Endothelial cell of umbilical vein (primary cell): ENCODE measurements at regions not wholly inside any gene's neighbourhood (a gene's known extent, or its start where the extent isn't known, plus 50 kb on each side); places are given as distances from the start of the nearest gene placed in this dataset.

Source experiments
- BruUV-seq: library from RNA; stranded (reverse); fragments of 400-500 nt; replicated peaks from 2 replicates; lab custom pipeline; 2021; lab: Mats Ljungman, UMichigan
- CTCF ChIA-PET: fragments of 300-600, 350-600 bp; sonication (Branson Sonifier 250); formaldehyde crosslinking; loops from one replicate; lab custom pipeline; 2021; ENCODE audit warnings: antibody characterized with exemption, inconsistent platforms; lab: Charles Lee
- POLR2A ChIA-PET: fragments of 300-600, 350-600 bp; sonication (Branson Sonifier 250); formaldehyde crosslinking; loops from one replicate; lab custom pipeline; 2021; ENCODE audit warnings: antibody characterized with exemption, inconsistent platforms; lab: Charles Lee
- DNase-seq: peaks from one replicate; pipeline ENCODE4 v3.0.0-alpha.2; 2011; ENCODE audit warnings: low read depth, low spot score
- FAIRE-seq: peaks from 2 replicates; lab custom pipeline; 2011; peaks lifted over from hg19 to GRCh38; lab: Jason Lieb, UNC
- H2AFZ ChIP-seq: 2 replicates; pipeline ENCODE4 v1.6.0; 2012; ENCODE audit warnings: low read depth, low read length, control low read depth, inconsistent platforms
- H3K27ac ChIP-seq: 2 replicates; pipeline ENCODE4 v1.5.1; 2011; ENCODE audit warnings: low read depth, mild to moderate bottlenecking, control low read depth, low read length, moderate library complexity; ENCODE audit not compliant: insufficient read depth
- H3K27me3 ChIP-seq, 2 experiments: 2 replicates each; pipeline versions ENCODE4 v1.6.0 to v1.6.1; 2011; ENCODE audit warnings: low read length in 2 of 2, mixed read lengths in 1 of 2; ENCODE audit not compliant: control insufficient read depth in 2 of 2, insufficient read depth in 2 of 2
- H3K36me3 ChIP-seq, 2 experiments: 2 replicates in 1 of 2; 3 replicates in 1 of 2; pipeline ENCODE4 v1.5.1; 2011; ENCODE audit warnings: low read length in 2 of 2, mild to moderate bottlenecking in 1 of 2, moderate library complexity in 1 of 2; ENCODE audit not compliant: control insufficient read depth in 2 of 2, insufficient read depth in 2 of 2; ENCODE audit errors: extremely low read depth in 1 of 2
- H3K4me1 ChIP-seq: 3 replicates; pipeline ENCODE4 v1.5.1; 2011; ENCODE audit warnings: mild to moderate bottlenecking, low read length; ENCODE audit not compliant: control insufficient read depth, insufficient read depth; ENCODE audit errors: extremely low read depth
- H3K4me2 ChIP-seq: 2 replicates; pipeline ENCODE4 v1.6.1; 2011; ENCODE audit warnings: low read length, control low read depth, mixed read lengths; ENCODE audit not compliant: insufficient read depth
- H3K4me3 ChIP-seq, 3 experiments: fragments of 200-600 bp in 1 of 3; sonication (generic), shearing (Covaris generic) in 1 of 3; replicated peaks in 1 of 3; 2 replicates each; pipeline ENCODE4 v1.5.1; 2011 to 2016; ENCODE audit warnings: control low read depth in 3 of 3, low read length in 3 of 3, mild to moderate bottlenecking in 2 of 3, inconsistent platforms in 1 of 3, low read depth in 1 of 3, moderate library complexity in 1 of 3; ENCODE audit not compliant: insufficient read depth in 1 of 3
- H3K79me2 ChIP-seq: 2 replicates; pipeline ENCODE4 v1.6.0; 2012; ENCODE audit warnings: low read length, inconsistent platforms; ENCODE audit not compliant: control insufficient read depth, insufficient read depth
- H3K9ac ChIP-seq: replicated peaks from 2 replicates; pipeline ENCODE3; 2011; ENCODE audit warnings: low read length, control low read depth; ENCODE audit not compliant: insufficient read depth; ENCODE audit errors: extremely low read depth
- H3K9me1 ChIP-seq: replicated peaks from 3 replicates; pipeline ENCODE4 v1.6.0; 2011; ENCODE audit warnings: mild to moderate bottlenecking, low read length; ENCODE audit not compliant: control insufficient read depth, insufficient read depth; ENCODE audit errors: extremely low read depth
- H3K9me3 ChIP-seq: replicated peaks from 2 replicates; pipeline ENCODE4 v1.5.1; 2012; ENCODE audit warnings: low read length, inconsistent platforms; ENCODE audit not compliant: control insufficient read depth, insufficient read depth
- H4K20me1 ChIP-seq: replicated peaks from 2 replicates; pipeline ENCODE3; 2011; ENCODE audit warnings: mild to moderate bottlenecking, low read length; ENCODE audit not compliant: control insufficient read depth, insufficient read depth; ENCODE audit errors: extremely low read depth
- EZH2 ChIP-seq: IDR thresholded peaks from 2 replicates; pipeline ENCODE4 v1.6.1; 2012; ENCODE audit warnings: borderline replicate concordance, low read depth, mild to moderate bottlenecking, moderate library complexity, low read length, inconsistent platforms; ENCODE audit not compliant: severe bottlenecking
- FOS ChIP-seq: IDR thresholded peaks from 2 replicates; pipeline ENCODE4 v1.6.1; 2011; ENCODE audit warnings: mild to moderate bottlenecking, low read length, moderate library complexity, borderline replicate concordance; ENCODE audit not compliant: insufficient read depth
- GATA2 ChIP-seq: IDR thresholded peaks from 2 replicates; pipeline ENCODE4 v1.7.0; 2011; ENCODE audit warnings: low read depth, mild to moderate bottlenecking, moderate library complexity, mixed read lengths, low read length; ENCODE audit not compliant: insufficient read length, insufficient read depth
- JUN ChIP-seq: IDR thresholded peaks from 2 replicates; pipeline ENCODE4 v1.6.1; 2011; ENCODE audit warnings: borderline replicate concordance, low read depth; ENCODE audit not compliant: insufficient read length, insufficient read depth
- MYC ChIP-seq: IDR thresholded peaks from one replicate; pipeline ENCODE4 v1.6.1; 2011; ENCODE audit warnings: mild to moderate bottlenecking, low read depth, low read length
- POLR2A ChIP-seq: IDR thresholded peaks from 2 replicates; pipeline ENCODE4 v1.6.1; 2012; ENCODE audit warnings: low read depth, mild to moderate bottlenecking, control low read depth, low read length
- POLR2AphosphoS5 ChIP-seq: IDR thresholded peaks from 2 replicates; pipeline ENCODE4 v1.6.1; 2012; ENCODE audit warnings: low read depth, mild to moderate bottlenecking, control low read depth, low read length, moderate library complexity; ENCODE audit not compliant: insufficient read depth
- dilution Hi-C: fragments of 300-500 bp; cut with MboI; formaldehyde crosslinking; loops from one replicate; pipeline ENCODE4 v1.15.0; 2019; ENCODE audit warnings: low sequenced_read_pairs; ENCODE audit not compliant: extremely low pct_ligation_motif_present
- intact Hi-C: fragments of 100-400 bp; cut with micrococcal nuclease; formaldehyde crosslinking; loops from one replicate; pipeline ENCODE4 v1.10.0; 2022
- TF ChIP-seq, protein P1 (sequence below), 2 donors: IDR thresholded peaks; 1 replicate in 1 of 2; 2 replicates in 1 of 2; pipeline ENCODE4 v1.5.1; 2011; ENCODE audit warnings: low read length in 2 of 2, mild to moderate bottlenecking in 2 of 2, moderate library complexity in 2 of 2, control low read depth in 1 of 2, inconsistent platforms in 1 of 2, low read depth in 1 of 2; ENCODE audit not compliant: insufficient read depth in 1 of 2; ENCODE audit errors: extremely low read depth in 1 of 2
- TF ChIP-seq, protein P2 (sequence below): IDR thresholded peaks from 2 replicates; pipeline ENCODE4 v1.6.1; 2011; ENCODE audit not compliant: insufficient read depth, insufficient read length

DNA sequence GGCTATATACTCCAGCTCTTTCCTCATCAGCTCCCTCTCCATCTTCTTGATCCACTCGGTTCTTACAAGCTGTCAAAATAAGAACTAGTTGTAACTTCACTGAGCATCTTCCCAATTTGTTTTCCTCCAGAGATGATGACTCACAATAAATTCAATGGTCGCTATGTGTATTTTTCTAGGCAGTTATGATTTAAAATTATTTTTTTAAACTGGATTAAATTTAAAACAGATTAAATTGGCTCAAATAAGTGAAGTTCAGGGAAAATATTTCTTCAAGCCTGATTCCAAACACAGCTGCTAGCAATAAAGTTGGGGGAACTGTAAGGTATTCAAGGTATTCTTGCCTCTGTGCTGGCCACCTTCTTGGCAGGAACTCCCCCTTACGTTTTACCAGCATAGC, 717.7 kb upstream of the USP15 start:
- H3K27ac ChIP-seq: no peak overlapping the region
- FAIRE-seq: no peak
- peaks cover 3% of the 10 kb centered on the region for H3K9me3 ChIP-seq
- ChIA-PET CTCF (no interaction called here), POLR2A (no interaction called here)
- H3K36me3 ChIP-seq: no peaks in the 10 kb centered on the region
- H3K4me3 ChIP-seq: no peak overlapping the region
- H3K9ac ChIP-seq: no peak overlapping the region
- H3K27me3 ChIP-seq: no peaks in the 10 kb centered on the region
- H3K4me1 ChIP-seq: no peaks in the 10 kb centered on the region
- TF ChIP-seq JUN (no peak), MYC (no peak), GATA2 (no peak), POLR2A (no peak), EZH2 (no peak), POLR2AphosphoS5 (no peak), FOS (no peak)
- TF ChIP-seq, protein P1, sequence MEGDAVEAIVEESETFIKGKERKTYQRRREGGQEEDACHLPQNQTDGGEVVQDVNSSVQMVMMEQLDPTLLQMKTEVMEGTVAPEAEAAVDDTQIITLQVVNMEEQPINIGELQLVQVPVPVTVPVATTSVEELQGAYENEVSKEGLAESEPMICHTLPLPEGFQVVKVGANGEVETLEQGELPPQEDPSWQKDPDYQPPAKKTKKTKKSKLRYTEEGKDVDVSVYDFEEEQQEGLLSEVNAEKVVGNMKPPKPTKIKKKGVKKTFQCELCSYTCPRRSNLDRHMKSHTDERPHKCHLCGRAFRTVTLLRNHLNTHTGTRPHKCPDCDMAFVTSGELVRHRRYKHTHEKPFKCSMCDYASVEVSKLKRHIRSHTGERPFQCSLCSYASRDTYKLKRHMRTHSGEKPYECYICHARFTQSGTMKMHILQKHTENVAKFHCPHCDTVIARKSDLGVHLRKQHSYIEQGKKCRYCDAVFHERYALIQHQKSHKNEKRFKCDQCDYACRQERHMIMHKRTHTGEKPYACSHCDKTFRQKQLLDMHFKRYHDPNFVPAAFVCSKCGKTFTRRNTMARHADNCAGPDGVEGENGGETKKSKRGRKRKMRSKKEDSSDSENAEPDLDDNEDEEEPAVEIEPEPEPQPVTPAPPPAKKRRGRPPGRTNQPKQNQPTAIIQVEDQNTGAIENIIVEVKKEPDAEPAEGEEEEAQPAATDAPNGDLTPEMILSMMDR (IDR thresholded peaks at IDR 0.05; ENCODE audit: extremely low read depth in 1 of 2, insufficient read depth in 1 of 2, low read depth in 1 of 2, low read length in 2 of 2): no peak
- TF ChIP-seq, protein P2, sequence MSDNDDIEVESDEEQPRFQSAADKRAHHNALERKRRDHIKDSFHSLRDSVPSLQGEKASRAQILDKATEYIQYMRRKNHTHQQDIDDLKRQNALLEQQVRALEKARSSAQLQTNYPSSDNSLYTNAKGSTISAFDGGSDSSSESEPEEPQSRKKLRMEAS: no peak
- H3K79me2 ChIP-seq: no peaks in the 10 kb centered on the region
- no peak for DNase-seq
- H3K9me1 ChIP-seq: no peaks in the 10 kb centered on the region
- dilution Hi-C loops (no loop called here), intact Hi-C loops (no loop called here)
- H2AFZ ChIP-seq: no peak overlapping the region
- H3K4me2 ChIP-seq: no peak overlapping the region
- H4K20me1 ChIP-seq: no peaks in the 10 kb centered on the region
- no TSS peak for BruUV-seq
